HG02973 (cell line): ENCODE measurements at regions not wholly inside any gene's neighbourhood (a gene's known extent, or its start where the extent isn't known, plus 50 kb on each side); places are given as distances from the start of the nearest gene placed in this dataset.

ENCODE experiments used
- ATAC-seq: cut with Tn5 transposase; IDR thresholded peaks from one replicate; pipeline ENCODE4 v1.9.1; 2021; ENCODE audit warnings: moderate library complexity; ENCODE audit not compliant: unreplicated experiment

GRCh38 chr5:143732402-143732801, 79.6 kb upstream of the HMHB1 start:
- no peak for ATAC-seq

GRCh38 chr5:143730112-143730801, 81.7 kb upstream of the HMHB1 start:
- ATAC-seq: no peak

- no peak for ATAC-seq
These were observed 82.5 kb upstream of the HMHB1 start for GRCh38 chr5:143729334-143729946.

GRCh38 chr5:143723159-143723558, 88.8 kb upstream of the HMHB1 start:
- ATAC-seq: no peak

GRCh38 chr5:143721925-143722324, 90.0 kb upstream of the HMHB1 start:
- no peak for ATAC-seq

GRCh38 chr5:143720689-143721088, 91.3 kb upstream of the HMHB1 start:
- ATAC-seq: no peak

- no peak for ATAC-seq
These were observed 94.6 kb upstream of the HMHB1 start for GRCh38 chr5:143717400-143717799.

- ATAC-seq: no peak
These were observed 95.1 kb upstream of the HMHB1 start for GRCh38 chr5:143716881-143717280.

GRCh38 chr5:143715616-143716015, 96.3 kb upstream of the HMHB1 start:
- ATAC-seq: no peak

- no peak for ATAC-seq
These were observed 97.3 kb upstream of the HMHB1 start for GRCh38 chr5:143714629-143715028.

- ATAC-seq: no peak
These were observed 98.6 kb upstream of the HMHB1 start for GRCh38 chr5:143713047-143714003.

- no peak for ATAC-seq
These were observed 103.3 kb upstream of the HMHB1 start for GRCh38 chr5:143708672-143709071.

GRCh38 chr5:143707806-143708205, 104.2 kb upstream of the HMHB1 start:
- ATAC-seq: no peak

- no peak for ATAC-seq
These were observed 106.6 kb upstream of the HMHB1 start for GRCh38 chr5:143705381-143705780.

GRCh38 chr5:143703659-143704058, 108.3 kb upstream of the HMHB1 start:
- no peak for ATAC-seq

- no peak for ATAC-seq
These were observed 110.5 kb upstream of the HMHB1 start for GRCh38 chr5:143701493-143701892.

- no peak for ATAC-seq
These were observed 111.0 kb upstream of the HMHB1 start for GRCh38 chr5:143700994-143701393.

GRCh38 chr5:143699121-143699520, 112.8 kb upstream of the HMHB1 start:
- ATAC-seq: no peak

- no peak for ATAC-seq
These were observed 113.4 kb upstream of the HMHB1 start for GRCh38 chr5:143698574-143698973.

GRCh38 chr5:143696921-143697320, 115.0 kb upstream of the HMHB1 start:
- no peak for ATAC-seq

- no peak for ATAC-seq
These were observed 116.0 kb upstream of the HMHB1 start for GRCh38 chr5:143695941-143696340.
